ENCODE measurements at regions not wholly inside any gene's neighbourhood (a gene's known extent, or its start where the extent isn't known, plus 50 kb on each side); places are given as distances from the start of the nearest gene placed in this dataset.

GRCh38 chr1:17920881-17921640 is 165.9 kb downstream of the ACTL8 start:
- TF ChIP-seq ZNF274 (IDR thresholded peaks at IDR 0.05; ENCODE audit: low read depth, low read length) (no peak), POLR2A (IDR thresholded peaks at IDR 0.05; ENCODE audit: borderline replicate concordance, extremely low read depth, insufficient read depth, insufficient read length) (no peak)

All from HCT116 (cell line).